CD14-positive monocyte (primary cell): ENCODE measurements at regions not wholly inside any gene's neighbourhood (a gene's known extent, or its start where the extent isn't known, plus 50 kb on each side); places are given as distances from the start of the nearest gene placed in this dataset.

Experiments used
- DNase-seq, 3 donors: peaks; one replicate each; pipeline ENCODE4 v3.0.0-alpha.2; 2011 to 2022
- H2AFZ ChIP-seq: 2 replicates; pipeline ENCODE4 v1.6.0; 2012; ENCODE audit warnings: mild to moderate bottlenecking, low read depth, low read length, inconsistent platforms; ENCODE audit not compliant: insufficient read depth, poor library complexity, severe bottlenecking
- H3K27ac ChIP-seq, 2 donors: 1 replicate in 1 of 2; 2 replicates in 1 of 2; pipeline ENCODE4 v1.5.1; 2012 to 2013; ENCODE audit warnings: low read length in 2 of 2, control low read depth in 1 of 2, inconsistent platforms in 1 of 2, low read depth in 1 of 2, mild to moderate bottlenecking in 1 of 2
- H3K27me3 ChIP-seq, 2 donors: one replicate each; pipeline versions ENCODE4 v1.6.0 to v1.6.1; 2011 to 2013; ENCODE audit warnings: low read length in 2 of 2; ENCODE audit not compliant: control insufficient read depth in 2 of 2, insufficient read depth in 2 of 2
- H3K36me3 ChIP-seq, 2 donors: replicated peaks in 1 of 2; 1 replicate in 1 of 2; 2 replicates in 1 of 2; pipeline versions ENCODE4 v1.5.1 to v1.6.1; 2012 to 2013; ENCODE audit warnings: low read length in 2 of 2, control low read depth in 1 of 2, inconsistent platforms in 1 of 2, mild to moderate bottlenecking in 1 of 2; ENCODE audit not compliant: insufficient read depth in 2 of 2, control insufficient read depth in 1 of 2
- H3K4me1 ChIP-seq, 2 donors: 1 replicate in 1 of 2; 2 replicates in 1 of 2; pipeline versions ENCODE4 v1.5.1 to v1.6.1; 2012 to 2013; ENCODE audit warnings: low read length in 2 of 2, control low read depth in 1 of 2, inconsistent platforms in 1 of 2, mild to moderate bottlenecking in 1 of 2, moderate library complexity in 1 of 2; ENCODE audit not compliant: insufficient read depth in 2 of 2, control insufficient read depth in 1 of 2
- H3K4me2 ChIP-seq: replicated peaks from 2 replicates; pipeline ENCODE3; 2012; ENCODE audit warnings: low read length, moderate library complexity, mild to moderate bottlenecking; ENCODE audit not compliant: poor library complexity, severe bottlenecking; ENCODE audit errors: extremely low read depth
- H3K4me3 ChIP-seq, 3 experiments: fragments of 200-600 bp in 1 of 3; sonication (generic) in 1 of 3; replicated peaks in 1 of 3; 1 replicate in 2 of 3; 2 replicates in 1 of 3; pipeline ENCODE4 v1.5.1; 2011 to 2013; ENCODE audit warnings: low read length in 3 of 3, mild to moderate bottlenecking in 3 of 3, control low read depth in 2 of 3, low read depth in 2 of 3, inconsistent platforms in 1 of 3, moderate library complexity in 1 of 3
- H3K79me2 ChIP-seq: 2 replicates; pipeline ENCODE4 v1.6.0; 2012; ENCODE audit warnings: mild to moderate bottlenecking, control low read depth, inconsistent platforms, low read length, moderate library complexity; ENCODE audit not compliant: insufficient read depth
- H3K9ac ChIP-seq: 2 replicates; pipeline ENCODE4 v1.6.0; 2017; ENCODE audit warnings: low read length, mild to moderate bottlenecking; ENCODE audit not compliant: insufficient read depth, poor library complexity, severe bottlenecking
- H3K9me3 ChIP-seq, 2 donors: replicated peaks in 1 of 2; 1 replicate in 1 of 2; 2 replicates in 1 of 2; pipeline versions ENCODE4 v1.5.1 to v1.6.1; 2012 to 2013; ENCODE audit warnings: low read length in 2 of 2, control low read depth in 1 of 2; ENCODE audit not compliant: control insufficient read depth in 1 of 2, insufficient read depth in 1 of 2
- H4K20me1 ChIP-seq: 2 replicates; pipeline ENCODE4 v1.6.0; 2012; ENCODE audit warnings: mild to moderate bottlenecking, low read length, control low read depth, moderate library complexity; ENCODE audit not compliant: insufficient read depth
- H3K27ac Mint-ChIP-seq, 7 donors: one replicate each; pipeline ENCODE4 v1.8.0; 2020; ENCODE audit warnings: mild to moderate bottlenecking in 7 of 7, mixed read lengths in 7 of 7, moderate library complexity in 6 of 7, inconsistent platforms in 2 of 7
- H3K27me3 Mint-ChIP-seq, 3 donors: one replicate each; pipeline ENCODE4 v1.8.0; 2021 to 2022; ENCODE audit warnings: low read depth in 3 of 3, mild to moderate bottlenecking in 3 of 3, mixed read lengths in 3 of 3, moderate library complexity in 3 of 3, inconsistent platforms in 1 of 3
- H3K36me3 Mint-ChIP-seq, 2 donors: one replicate each; pipeline ENCODE4 v1.8.0; 2020; ENCODE audit warnings: mixed read lengths in 2 of 2, inconsistent platforms in 1 of 2, mild to moderate bottlenecking in 1 of 2
- H3K4me1 Mint-ChIP-seq: one replicate; pipeline ENCODE4 v1.8.0; 2020; ENCODE audit warnings: mild to moderate bottlenecking, mixed read lengths
- H3K4me3 Mint-ChIP-seq, 2 donors: one replicate each; pipeline ENCODE4 v1.8.0; 2020; ENCODE audit warnings: mild to moderate bottlenecking in 2 of 2, mixed read lengths in 2 of 2, moderate library complexity in 1 of 2
- H3K9me3 Mint-ChIP-seq, 7 donors: one replicate each; pipeline ENCODE4 v1.8.0; 2020 to 2022; ENCODE audit warnings: mixed read lengths in 7 of 7, mild to moderate bottlenecking in 6 of 7, moderate library complexity in 6 of 7, inconsistent platforms in 2 of 7
- CTCF ChIP-seq: fragments of 200-600 bp; IDR thresholded peaks from one replicate; pipeline ENCODE4 v1.8.0; 2022; ENCODE audit warnings: antibody characterized with exemption, mild to moderate bottlenecking
- WGBS: methylation state at CpG from one replicate; pipeline ENCODE4 v1.1.5; 2013; ENCODE audit warnings: missing lambda C conversion rate; ENCODE audit not compliant: insufficient coverage; 5-methylcytosine and 5-hydroxymethylcytosine counted together
- intact Hi-C, 2 donors: fragments of 100-400 bp; cut with micrococcal nuclease; formaldehyde crosslinking; loops; one replicate each; pipeline versions ENCODE4 v1.15.0 to v1.15.1; 2023

- Mint-ChIP-seq H3K4me1 (no peaks in the 10 kb centered on the region), H3K4me3 (no peak overlapping the region), H3K9me3 (peaks cover 4 to 12% (median 5%) of the 10 kb centered on the region in 7 donors), H3K27me3 (peaks cover 0 to 7% (median 1%) of the 10 kb centered on the region in 3 donors), H3K36me3 (no peaks in the 10 kb centered on the region), H3K27ac (no peak overlapping the region)
- TF ChIP-seq CTCF = no peak
- Histone ChIP-seq H3K9ac (no peak overlapping the region), H3K4me2 (no peak overlapping the region), H3K27ac (no peak overlapping the region), H4K20me1 (no peaks in the 10 kb centered on the region), H3K4me3 (no peak overlapping the region), H3K27me3 (no peaks in the 10 kb centered on the region), H3K36me3 (no peaks in the 10 kb centered on the region), H3K79me2 (no peaks in the 10 kb centered on the region), H3K4me1 (no peaks in the 10 kb centered on the region), H3K9me3 (no peaks in the 10 kb centered on the region), H2AFZ (no peak overlapping the region)
- WGBS = 87% methylated on average over 9 of the region's 10 CpGs
- intact Hi-C loops = no loop called here
- no peak for DNase-seq
Measured at GRCh38 chr17:79549141-79549915, 61.5 kb downstream of the RBFOX3 start.

- Histone ChIP-seq H3K4me1 (no peaks in the 10 kb centered on the region), H3K9ac (no peak overlapping the region), H3K9me3 (no peaks in the 10 kb centered on the region), H2AFZ (no peak overlapping the region), H4K20me1 (no peaks in the 10 kb centered on the region), H3K27me3 (no peaks in the 10 kb centered on the region), H3K4me2 (no peak overlapping the region), H3K4me3 (no peak overlapping the region), H3K79me2 (no peaks in the 10 kb centered on the region), H3K36me3 (no peaks in the 10 kb centered on the region), H3K27ac (no peak overlapping the region)
- H3K4me1 Mint-ChIP-seq = no peaks in the 10 kb centered on the region
- no peak for TF ChIP-seq CTCF
- no peak overlapping the region for H3K27ac Mint-ChIP-seq
- H3K9me3 Mint-ChIP-seq = peaks cover 0 to 7% (median 2%) of the 10 kb centered on the region in 7 donors
- 87% methylated on average over 9 of the region's 14 CpGs for WGBS
- no peak overlapping the region for H3K4me3 Mint-ChIP-seq
- H3K36me3 Mint-ChIP-seq = no peaks in the 10 kb centered on the region
- H3K27me3 Mint-ChIP-seq = peaks cover 1 to 11% (median 2%) of the 10 kb centered on the region in 3 donors
- intact Hi-C loops = no loop called here
- DNase-seq = no peak
Measured at GRCh38 chr17:79548116-79548515, 62.7 kb downstream of the RBFOX3 start.
